Heart left ventricle (tissue), 13 donors: ENCODE measurements at regions not wholly inside any gene's neighbourhood (a gene's known extent, or its start where the extent isn't known, plus 50 kb on each side); places are given as distances from the start of the nearest gene placed in this dataset.

Experiments used
- CTCF ChIP-seq, 12 donors: fragments of 200-600 bp; sonication (generic) in 4 of 12; IDR thresholded peaks; one replicate each; pipeline versions ENCODE4 v1.5.0 to v1.8.0; 2018 to 2022; ENCODE audit warnings: antibody characterized with exemption in 12 of 12, mild to moderate bottlenecking in 5 of 12
- POLR2A ChIP-seq, 2 donors: fragments of 450-650 bp; IDR thresholded peaks; one replicate each; pipeline ENCODE4 v1.6.1; 2017; ENCODE audit warnings: antibody characterized with exemption in 2 of 2, mild to moderate bottlenecking in 2 of 2, moderate library complexity in 2 of 2
- donor health status: ischemic (EF 13 %, LVEDD 7.1; RV severe dilation, severe dysfunction).
- donor health status: DM: no; HTN: yes; CAD: no.
- donor health status: DM: no; HTN: no; CAD: no.
- donor health status: ischemic (EF 25% LVEDD 6.9; RV normal size, moderate dysfunction).
- donor health status: ischemic (EF 25% LVEDD 5.7; RV mildly dilated, moderate dysfunction).
- donor health status: ischemic (EF 35%, LVEDD 5.7; RV mildly dilated, moderate dysfunction).
- donor health status: nonischemic (EF 11% LVEDD 7.7; RV severe dilation, severe dysfunction).
- donor health status: DM: yes; HTN: yes; CAD: no.
- donor health status: PGD.
- donor health status: ischemic (EF 29% LVEDD 5.4; RV normal size, mild dysfunction).
- donor health status: nonischemic (EF 23%, LVEDD 6.1; RV moderate dilation, normal function).

- TF ChIP-seq CTCF (IDR thresholded peaks at IDR 0.05) (no peak), POLR2A (IDR thresholded peaks at IDR 0.05) (no peak)
Measured at GRCh38 chr2:145047554-145047953, 527.6 kb upstream of the ZEB2 start.
